DOHH2 (cell line): ENCODE measurements at regions not wholly inside any gene's neighbourhood (a gene's known extent, or its start where the extent isn't known, plus 50 kb on each side); places are given as distances from the start of the nearest gene placed in this dataset.

Experiments
- H3F3A ChIP-seq: fragments of 200-600 bp; sonication (generic), shearing (Covaris generic); 2 replicates; pipeline ENCODE4 v1.6.0; 2016; ENCODE audit warnings: antibody characterized with exemption, mild to moderate bottlenecking; ENCODE audit not compliant: control insufficient read depth, insufficient read depth
- H3K27ac ChIP-seq: fragments of 200-600 bp; sonication (generic); 2 replicates; pipeline ENCODE4 v1.5.1; 2014; ENCODE audit warnings: low read depth, mild to moderate bottlenecking, low read length, moderate library complexity
- H3K27me3 ChIP-seq: fragments of 200-600 bp; sonication (generic); 2 replicates; pipeline ENCODE4 v1.6.1; 2014; ENCODE audit warnings: mild to moderate bottlenecking, low read length, mixed read lengths; ENCODE audit not compliant: control insufficient read depth
- H3K36me3 ChIP-seq: fragments of 200-600 bp; sonication (generic); 2 replicates; pipeline ENCODE4 v1.6.1; 2014; ENCODE audit warnings: mild to moderate bottlenecking, low read length, moderate library complexity, mixed read lengths; ENCODE audit not compliant: control insufficient read depth
- H3K4me1 ChIP-seq: fragments of 200-600 bp; sonication (generic); 2 replicates; pipeline ENCODE4 v1.6.1; 2014; ENCODE audit warnings: mild to moderate bottlenecking, low read length, mixed read lengths; ENCODE audit not compliant: control insufficient read depth
- H3K4me2 ChIP-seq: fragments of 200-600 bp; sonication (generic); 2 replicates; pipeline ENCODE4 v1.6.0; 2014; ENCODE audit warnings: mild to moderate bottlenecking, low read length, moderate library complexity
- H3K4me3 ChIP-seq: fragments of 200-600 bp; sonication (generic); 2 replicates; pipeline ENCODE4 v1.5.1; 2014; ENCODE audit warnings: mild to moderate bottlenecking, low read length, mixed read lengths
- H3K79me2 ChIP-seq: fragments of 200-600 bp; sonication (generic); 2 replicates; pipeline ENCODE4 v1.6.1; 2014; ENCODE audit warnings: mild to moderate bottlenecking, low read length, mixed read lengths; ENCODE audit not compliant: control insufficient read depth
- H3K9me2 ChIP-seq: fragments of 200-600 bp; sonication (generic); replicated peaks from 2 replicates; pipeline ENCODE4 v1.6.1; 2014; ENCODE audit warnings: mild to moderate bottlenecking, low read length, mixed read lengths; ENCODE audit not compliant: control insufficient read depth
- H3K9me3 ChIP-seq: fragments of 200-600 bp; sonication (generic); 2 replicates; pipeline ENCODE4 v1.6.1; 2014; ENCODE audit warnings: antibody characterized with exemption, low read length, mixed read lengths; ENCODE audit not compliant: control insufficient read depth, insufficient read depth
- H4K20me1 ChIP-seq: fragments of 200-600 bp; sonication (generic); 2 replicates; pipeline ENCODE4 v1.6.0; 2014; ENCODE audit warnings: low read depth, mild to moderate bottlenecking, antibody characterized with exemption, low read length, moderate library complexity; ENCODE audit not compliant: control insufficient read depth, insufficient read depth
- CTCF ChIP-seq: fragments of 200-600 bp; sonication (generic); IDR thresholded peaks from one replicate; pipeline ENCODE4 v1.5.1; 2014; ENCODE audit warnings: antibody characterized with exemption, mild to moderate bottlenecking, low read depth, low read length; ENCODE audit not compliant: poor library complexity, severe bottlenecking
- EZH2phosphoT487 ChIP-seq: fragments of 200-600 bp; sonication (generic); IDR thresholded peaks from 2 replicates; pipeline ENCODE4 v1.6.1; 2017; ENCODE audit warnings: borderline replicate concordance, mild to moderate bottlenecking, antibody characterized with exemption, low read length, moderate library complexity, mixed read lengths

DNA sequence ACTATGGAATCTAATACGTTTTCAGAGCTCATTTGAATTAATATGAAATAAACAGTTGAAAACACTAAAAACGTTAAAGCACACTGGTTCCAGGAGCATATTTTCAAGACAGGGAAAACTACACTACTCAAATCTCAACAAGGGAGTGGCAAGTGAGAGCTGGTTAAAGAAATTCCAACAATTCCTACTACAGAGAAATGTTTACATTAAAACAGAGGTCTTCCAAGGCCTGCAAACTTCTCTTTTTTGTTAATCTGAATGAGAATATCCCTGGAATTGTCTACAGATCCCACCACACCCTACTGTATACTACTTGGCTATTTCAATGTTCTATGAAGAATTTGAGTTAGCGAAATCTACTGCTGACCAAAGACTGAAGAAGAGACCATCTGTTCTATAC, 231.5 kb downstream of the ZEB2 start:
- no peak overlapping the region for H3K27ac ChIP-seq
- no peaks in the 10 kb centered on the region for H3K27me3 ChIP-seq
- H3K79me2 ChIP-seq, result peaks cover 43% of the 10 kb centered on the region
- no peaks in the 10 kb centered on the region for H3K4me1 ChIP-seq
- no peak for TF ChIP-seq CTCF
- no peak for TF ChIP-seq EZH2phosphoT487
- no peaks in the 10 kb centered on the region for H3K9me2 ChIP-seq
- H3K9me3 ChIP-seq, result no peaks in the 10 kb centered on the region
- no peaks in the 10 kb centered on the region for H3K36me3 ChIP-seq
- H3K4me3 ChIP-seq, result no peak overlapping the region
- H4K20me1 ChIP-seq, result no peaks in the 10 kb centered on the region
- H3F3A ChIP-seq, result no peaks in the 10 kb centered on the region
- H3K4me2 ChIP-seq, result no peak overlapping the region

- H3K79me2 ChIP-seq, result peaks cover 39% of the 10 kb centered on the region
- H3K9me2 ChIP-seq, result no peaks in the 10 kb centered on the region
- no peaks in the 10 kb centered on the region for H3K27me3 ChIP-seq
- H3K4me2 ChIP-seq, result no peak overlapping the region
- H3K9me3 ChIP-seq, result no peaks in the 10 kb centered on the region
- no peaks in the 10 kb centered on the region for H3K36me3 ChIP-seq
- no peaks in the 10 kb centered on the region for H4K20me1 ChIP-seq
- TF ChIP-seq CTCF (no peak), EZH2phosphoT487 (no peak)
- H3K4me3 ChIP-seq, result no peak overlapping the region
- no peaks in the 10 kb centered on the region for H3F3A ChIP-seq
- H3K27ac ChIP-seq, result no peak overlapping the region
- peaks cover 8% of the 10 kb centered on the region for H3K4me1 ChIP-seq
Observed at GRCh38 chr2:144285324-144285723, 234.6 kb downstream of the ZEB2 start.

DNA sequence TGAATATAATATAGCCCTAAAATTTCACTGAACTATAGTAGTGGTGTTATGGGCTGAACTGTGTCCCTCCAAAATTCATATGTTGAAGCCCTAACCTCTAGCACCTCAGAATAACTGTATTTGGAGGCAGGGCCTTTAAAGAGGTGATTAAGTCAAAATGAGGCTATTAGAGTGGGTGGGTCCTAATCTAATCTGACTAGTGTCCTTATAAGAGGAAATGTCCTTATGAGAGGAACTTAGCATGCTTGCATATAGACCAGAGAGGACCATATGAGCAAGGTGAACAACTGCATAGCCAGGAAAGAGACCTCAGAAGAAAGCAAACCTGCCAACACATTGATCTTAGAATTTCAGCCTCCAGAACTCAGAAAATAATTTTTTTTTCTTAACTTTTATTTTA, 238.4 kb downstream of the ZEB2 start:
- Histone ChIP-seq H3F3A (no peaks in the 10 kb centered on the region), H3K27me3 (no peaks in the 10 kb centered on the region), H4K20me1 (no peaks in the 10 kb centered on the region), H3K4me2 (no peak overlapping the region), H3K9me2 (no peaks in the 10 kb centered on the region), H3K4me1 (peaks cover 8% of the 10 kb centered on the region), H3K4me3 (no peak overlapping the region), H3K79me2 (peaks cover 57% of the 10 kb centered on the region), H3K9me3 (no peaks in the 10 kb centered on the region), H3K27ac (no peak overlapping the region), H3K36me3 (no peaks in the 10 kb centered on the region)
- no peak for TF ChIP-seq CTCF
- TF ChIP-seq EZH2phosphoT487, result no peak

- H3F3A ChIP-seq, result no peaks in the 10 kb centered on the region
- no peaks in the 10 kb centered on the region for H3K27me3 ChIP-seq
- peaks cover 8% of the 10 kb centered on the region for H3K4me1 ChIP-seq
- no peak overlapping the region for H3K4me3 ChIP-seq
- no peak for TF ChIP-seq EZH2phosphoT487
- TF ChIP-seq CTCF, result no peak
- no peaks in the 10 kb centered on the region for H3K9me3 ChIP-seq
- no peak overlapping the region for H3K4me2 ChIP-seq
- peaks cover 48% of the 10 kb centered on the region for H3K79me2 ChIP-seq
- no peaks in the 10 kb centered on the region for H3K9me2 ChIP-seq
- no peak overlapping the region for H3K27ac ChIP-seq
- H4K20me1 ChIP-seq, result no peaks in the 10 kb centered on the region
- no peaks in the 10 kb centered on the region for H3K36me3 ChIP-seq
Observed at GRCh38 chr2:144280009-144280408, 239.9 kb downstream of the ZEB2 start.
